Suprapubic skin (tissue), 4 donors: ENCODE measurements at regions not wholly inside any gene's neighbourhood (a gene's known extent, or its start where the extent isn't known, plus 50 kb on each side); places are given as distances from the start of the nearest gene placed in this dataset.
"Not testable (repeated sequence)": the region's sequence is repeated elsewhere in the genome, so short reads cannot be mapped to it uniquely, and the experiment has no call there.

Source experiments
- DNase-seq, 2 donors: peaks; one replicate each; pipeline ENCODE4 v3.0.0-alpha.2; 2019; ENCODE audit warnings: low spot score in 2 of 2
- H3K27ac ChIP-seq: fragments of 200-600 bp; sonication (generic); one replicate; pipeline ENCODE4 v1.5.1; 2019
- H3K27me3 ChIP-seq: fragments of 200-600 bp; sonication (generic); one replicate; pipeline ENCODE4 v1.5.1; 2019
- H3K36me3 ChIP-seq: fragments of 200-600 bp; sonication (generic); one replicate; pipeline ENCODE4 v1.5.1; 2019
- H3K4me1 ChIP-seq: fragments of 200-600 bp; sonication (generic); one replicate; pipeline ENCODE4 v1.5.1; 2019
- H3K4me3 ChIP-seq: fragments of 200-600 bp; sonication (generic); one replicate; pipeline ENCODE4 v1.5.1; 2019; ENCODE audit warnings: mild to moderate bottlenecking
- H3K9me3 ChIP-seq: fragments of 200-600 bp; sonication (generic); one replicate; pipeline ENCODE4 v1.5.1; 2019
- EP300 ChIP-seq: sonication (generic); formaldehyde crosslinking; IDR thresholded peaks from one replicate; pipeline ENCODE4 v1.6.1; 2017; ENCODE audit warnings: antibody characterized with exemption
- POLR2A ChIP-seq, 2 donors: fragments of 450-650 bp; IDR thresholded peaks; one replicate each; pipeline ENCODE4 v1.6.1; 2017; ENCODE audit warnings: antibody characterized with exemption in 2 of 2, mild to moderate bottlenecking in 2 of 2, moderate library complexity in 2 of 2
- POLR2AphosphoS5 ChIP-seq, 3 donors: sonication (generic); formaldehyde crosslinking; IDR thresholded peaks; one replicate each; pipeline ENCODE4 v1.6.1; 2017; ENCODE audit warnings: antibody characterized with exemption in 3 of 3
- WGBS: methylation state at CpG from one replicate; pipeline ENCODE4 v1.1.5; 2018; 5-methylcytosine and 5-hydroxymethylcytosine counted together
- TF ChIP-seq, protein P1 (sequence below), 2 donors: fragments of 200-600 bp in 1 of 2; fragments of 450-650 bp in 1 of 2; sonication (generic) in 1 of 2; IDR thresholded peaks; one replicate each; pipeline ENCODE4 v1.5.1; 2016 to 2019; ENCODE audit warnings: antibody characterized with exemption in 2 of 2, mild to moderate bottlenecking in 1 of 2, moderate library complexity in 1 of 2

DNA sequence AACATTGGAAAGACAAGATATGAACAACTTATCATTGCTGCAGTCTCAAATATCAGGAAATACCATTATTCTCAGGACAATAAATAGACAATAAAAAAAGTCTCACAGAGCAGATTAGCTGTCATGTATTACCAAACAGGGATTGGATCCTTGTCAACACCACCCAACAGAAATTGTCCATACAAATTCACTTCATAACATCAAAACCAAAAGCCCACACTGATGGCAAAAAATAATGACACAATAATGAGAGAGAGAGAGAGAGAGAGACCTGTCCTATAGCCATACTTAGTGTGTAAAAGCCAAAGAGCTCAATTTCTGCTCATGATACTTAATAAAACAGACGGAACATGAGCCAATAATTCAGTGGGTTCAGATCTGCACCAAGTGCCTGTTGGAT is 96.5 kb downstream of the PPIAL4G start:
- no peak for DNase-seq
- Histone ChIP-seq H3K36me3 (no peaks in the 10 kb centered on the region), H3K4me3 (no peak overlapping the region), H3K9me3 (no peaks in the 10 kb centered on the region), H3K4me1 (peaks cover 16% of the 10 kb centered on the region), H3K27ac (no peak overlapping the region), H3K27me3 (no peaks in the 10 kb centered on the region)
- TF ChIP-seq POLR2A (IDR thresholded peaks at IDR 0.05) (no peak), EP300 (no peak), POLR2AphosphoS5 (IDR thresholded peaks at IDR 0.05) (no peak)
- TF ChIP-seq, protein P1, sequence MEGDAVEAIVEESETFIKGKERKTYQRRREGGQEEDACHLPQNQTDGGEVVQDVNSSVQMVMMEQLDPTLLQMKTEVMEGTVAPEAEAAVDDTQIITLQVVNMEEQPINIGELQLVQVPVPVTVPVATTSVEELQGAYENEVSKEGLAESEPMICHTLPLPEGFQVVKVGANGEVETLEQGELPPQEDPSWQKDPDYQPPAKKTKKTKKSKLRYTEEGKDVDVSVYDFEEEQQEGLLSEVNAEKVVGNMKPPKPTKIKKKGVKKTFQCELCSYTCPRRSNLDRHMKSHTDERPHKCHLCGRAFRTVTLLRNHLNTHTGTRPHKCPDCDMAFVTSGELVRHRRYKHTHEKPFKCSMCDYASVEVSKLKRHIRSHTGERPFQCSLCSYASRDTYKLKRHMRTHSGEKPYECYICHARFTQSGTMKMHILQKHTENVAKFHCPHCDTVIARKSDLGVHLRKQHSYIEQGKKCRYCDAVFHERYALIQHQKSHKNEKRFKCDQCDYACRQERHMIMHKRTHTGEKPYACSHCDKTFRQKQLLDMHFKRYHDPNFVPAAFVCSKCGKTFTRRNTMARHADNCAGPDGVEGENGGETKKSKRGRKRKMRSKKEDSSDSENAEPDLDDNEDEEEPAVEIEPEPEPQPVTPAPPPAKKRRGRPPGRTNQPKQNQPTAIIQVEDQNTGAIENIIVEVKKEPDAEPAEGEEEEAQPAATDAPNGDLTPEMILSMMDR (IDR thresholded peaks at IDR 0.05) = no peak
- WGBS = 86% methylated on average over 1 of the region's 1 CpG

DNA sequence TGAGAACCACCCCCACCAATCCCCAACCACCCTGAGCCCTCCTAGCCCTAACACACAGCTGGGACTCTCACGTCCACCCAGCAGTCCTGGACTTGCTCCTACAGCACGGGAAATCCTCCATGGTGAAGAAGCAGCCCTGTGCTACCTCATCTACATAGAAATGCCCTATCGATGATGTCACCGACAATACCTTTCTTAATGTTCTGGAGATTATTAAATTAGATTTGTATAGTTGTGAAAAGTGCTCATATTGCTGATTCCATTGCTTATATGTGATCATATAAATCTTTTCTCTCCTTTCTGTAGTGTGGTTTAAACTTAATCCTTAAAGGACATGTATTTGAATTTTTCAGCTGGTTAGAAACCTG is 97.1 kb downstream of the PPIAL4G start:
- H3K27ac ChIP-seq, DNase-seq, H3K27me3 ChIP-seq, H3K9me3 ChIP-seq, H3K36me3 ChIP-seq, H3K4me3 ChIP-seq: not testable (repeated sequence)
- WGBS = 92% methylated on average over 4 of the region's 4 CpGs
- H3K4me1 ChIP-seq = peaks cover 16% of the 10 kb centered on the region

- TF ChIP-seq, protein P1 (IDR thresholded peaks at IDR 0.05) = no peak
- TF ChIP-seq POLR2AphosphoS5 (IDR thresholded peaks at IDR 0.05) (no peak), POLR2A (IDR thresholded peaks at IDR 0.05) (no peak), EP300 (no peak)
- Histone ChIP-seq H3K36me3 (no peaks in the 10 kb centered on the region), H3K9me3 (no peaks in the 10 kb centered on the region), H3K4me1 (peaks cover 16% of the 10 kb centered on the region), H3K27ac (no peak overlapping the region), H3K4me3 (no peak overlapping the region), H3K27me3 (no peaks in the 10 kb centered on the region)
- DNase-seq = no peak
- 81% methylated on average over 4 of the region's 4 CpGs for WGBS
These were observed 97.6 kb downstream of the PPIAL4G start for GRCh38 chr1:148385371-148386030.

GRCh38 chr1:148383966-148384365 is 99.1 kb downstream of the PPIAL4G start:
- H3K27ac ChIP-seq = no peak overlapping the region
- DNase-seq = no peak
- no peaks in the 10 kb centered on the region for H3K9me3 ChIP-seq
- H3K4me3 ChIP-seq = no peak overlapping the region
- H3K36me3 ChIP-seq = no peaks in the 10 kb centered on the region
- TF ChIP-seq, protein P1 (IDR thresholded peaks at IDR 0.05) = no peak
- TF ChIP-seq EP300 (no peak), POLR2AphosphoS5 (IDR thresholded peaks at IDR 0.05) (no peak), POLR2A (IDR thresholded peaks at IDR 0.05) (no peak)
- peaks cover 13% of the 10 kb centered on the region for H3K4me1 ChIP-seq
- WGBS = 73% methylated on average over 5 of the region's 5 CpGs
- peaks cover 3% of the 10 kb centered on the region for H3K27me3 ChIP-seq

DNA sequence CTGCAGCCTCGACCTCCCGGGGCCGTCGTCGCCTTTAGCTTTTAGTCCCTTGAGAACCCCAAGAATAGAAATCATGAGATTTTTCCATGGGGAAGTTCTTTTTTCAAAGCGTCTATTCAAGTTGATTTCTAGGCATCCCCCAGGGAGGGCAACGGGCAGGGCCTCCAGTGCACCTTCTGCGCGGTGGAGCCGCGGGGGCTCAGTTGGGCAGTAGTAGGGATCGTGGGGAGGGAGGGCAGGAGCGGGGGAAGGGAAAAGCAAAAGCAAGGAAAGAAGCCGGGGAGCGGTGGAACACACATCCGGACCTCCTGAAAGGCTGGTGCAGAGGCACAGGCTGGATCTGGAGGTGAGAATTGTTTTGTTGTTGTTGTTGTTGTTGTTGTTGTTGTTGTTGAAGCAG is 103.4 kb downstream of the PPIAL4G start:
- Histone ChIP-seq H3K9me3 (no peaks in the 10 kb centered on the region), H3K4me1 (no peaks in the 10 kb centered on the region), H3K27ac (no peak overlapping the region), H3K4me3 (no peak overlapping the region), H3K36me3 (no peaks in the 10 kb centered on the region), H3K27me3 (peaks cover 3% of the 10 kb centered on the region)
- TF ChIP-seq EP300 = no peak
- no peak for TF ChIP-seq POLR2A (IDR thresholded peaks at IDR 0.05)
- no peak for TF ChIP-seq POLR2AphosphoS5 (IDR thresholded peaks at IDR 0.05)
- TF ChIP-seq, protein P1 (IDR thresholded peaks at IDR 0.05) = no peak
- 47% methylated on average over 16 of the region's 16 CpGs for WGBS
- no peak for DNase-seq

GRCh38 chr1:148379170-148379500 is 104.0 kb downstream of the PPIAL4G start:
- Histone ChIP-seq H3K4me1 (no peaks in the 10 kb centered on the region), H3K36me3 (no peaks in the 10 kb centered on the region), H3K27ac (no peak overlapping the region), H3K9me3 (no peaks in the 10 kb centered on the region), H3K27me3 (peaks cover 3% of the 10 kb centered on the region), H3K4me3 (no peak overlapping the region)
- DNase-seq = no peak
- 51% methylated on average over 22 of the region's 22 CpGs for WGBS
- TF ChIP-seq, protein P1 (IDR thresholded peaks at IDR 0.05) = no peak
- no peak for TF ChIP-seq POLR2A (IDR thresholded peaks at IDR 0.05)
- TF ChIP-seq EP300 = no peak
- no peak for TF ChIP-seq POLR2AphosphoS5 (IDR thresholded peaks at IDR 0.05)

- H3K4me3 ChIP-seq, H3K27ac ChIP-seq, H3K9me3 ChIP-seq, H3K36me3 ChIP-seq, H3K27me3 ChIP-seq, DNase-seq, H3K4me1 ChIP-seq: not testable (repeated sequence)
- WGBS = 84% methylated on average over 4 of the region's 4 CpGs
These were observed 105.1 kb downstream of the PPIAL4G start for GRCh38 chr1:148377992-148378391.

DNA sequence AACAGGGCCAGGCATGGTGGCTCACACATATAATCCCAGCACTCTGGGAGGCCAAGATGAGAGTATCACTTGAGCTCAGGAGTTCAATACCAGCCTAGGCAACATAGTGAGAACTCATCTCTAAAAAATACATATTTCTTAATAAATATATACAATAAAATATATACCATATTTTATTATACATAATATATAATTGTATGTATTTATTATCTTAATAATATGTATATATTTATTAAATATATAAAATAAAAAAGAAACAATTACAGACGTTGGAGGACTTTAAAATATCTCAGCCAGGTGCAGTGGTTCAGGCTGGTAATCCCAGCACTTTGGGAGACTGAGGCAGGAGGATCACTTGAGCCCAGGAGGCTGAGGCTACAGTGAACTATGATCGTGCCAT is 106.1 kb downstream of the PPIAL4G start:
- WGBS = 83% methylated on average over 2 of the region's 2 CpGs
- H3K4me3 ChIP-seq, H3K9me3 ChIP-seq, DNase-seq, H3K27ac ChIP-seq, H3K36me3 ChIP-seq, H3K27me3 ChIP-seq: not testable (repeated sequence)
- H3K4me1 ChIP-seq = peaks cover 14% of the 10 kb centered on the region
